GM21737 (cell line): ENCODE measurements at regions not wholly inside any gene's neighbourhood (a gene's known extent, or its start where the extent isn't known, plus 50 kb on each side); places are given as distances from the start of the nearest gene placed in this dataset.

Source experiments
- ATAC-seq: cut with Tn5 transposase; IDR thresholded peaks from one replicate; pipeline ENCODE4 v1.9.1; 2021; ENCODE audit warnings: mild to moderate bottlenecking, moderate library complexity; ENCODE audit not compliant: unreplicated experiment

DNA sequence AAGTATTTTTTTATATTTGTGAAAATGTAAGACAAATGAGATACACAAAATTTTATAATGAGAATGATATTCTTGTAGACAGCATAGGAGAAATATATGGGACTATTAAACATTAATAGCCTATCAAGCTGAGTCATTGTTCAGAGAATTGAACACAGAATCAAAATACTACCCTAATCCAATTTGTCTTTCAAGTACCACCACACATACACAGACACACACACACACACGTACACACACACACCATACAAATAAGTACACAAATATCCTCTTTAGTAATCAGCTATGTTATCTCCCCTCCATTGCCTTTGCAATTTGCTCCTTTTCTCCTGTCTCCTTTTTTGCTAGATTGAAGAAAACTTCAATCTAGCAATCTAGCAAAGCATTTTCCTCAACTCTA is 499.3 kb downstream of the FOXG1 start:
- ATAC-seq = no peak

DNA sequence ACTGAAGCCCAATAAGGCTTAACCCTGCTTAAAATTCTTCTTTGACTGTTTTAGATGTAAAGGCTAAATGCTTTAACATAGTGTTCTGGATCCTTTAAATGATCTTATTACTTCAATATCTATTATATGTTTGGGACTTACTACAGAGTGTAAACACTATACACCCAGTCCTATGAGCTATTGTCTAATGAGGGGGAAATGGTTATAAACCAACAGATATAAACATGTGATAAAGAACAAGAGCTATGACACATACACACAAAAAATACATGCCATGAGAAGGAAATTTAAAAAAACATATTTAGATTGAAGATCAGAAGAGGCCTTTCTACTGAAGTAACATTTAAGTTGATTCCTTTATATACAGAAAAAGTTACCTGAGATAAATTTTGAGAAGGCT is 505.1 kb downstream of the FOXG1 start:
- no peak for ATAC-seq

DNA sequence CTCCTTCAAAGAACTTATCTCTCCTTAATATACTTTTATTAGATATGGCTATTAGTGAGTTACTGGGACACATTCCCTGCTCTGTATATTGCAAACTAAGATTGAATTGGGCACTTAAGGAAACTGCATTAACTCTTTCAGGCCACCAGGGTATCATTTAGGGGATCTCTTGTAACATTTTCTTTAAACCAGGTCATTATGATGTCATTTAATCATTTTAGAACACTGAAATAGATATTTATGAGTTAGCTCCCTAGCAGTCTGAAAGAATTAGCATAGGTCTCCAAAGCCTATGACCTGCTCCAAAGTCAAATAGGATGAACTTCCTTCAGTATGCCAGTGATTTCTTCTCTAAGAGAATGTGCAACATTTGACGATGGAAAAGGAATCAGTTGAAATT is 506.9 kb downstream of the FOXG1 start:
- ATAC-seq = no peak

DNA sequence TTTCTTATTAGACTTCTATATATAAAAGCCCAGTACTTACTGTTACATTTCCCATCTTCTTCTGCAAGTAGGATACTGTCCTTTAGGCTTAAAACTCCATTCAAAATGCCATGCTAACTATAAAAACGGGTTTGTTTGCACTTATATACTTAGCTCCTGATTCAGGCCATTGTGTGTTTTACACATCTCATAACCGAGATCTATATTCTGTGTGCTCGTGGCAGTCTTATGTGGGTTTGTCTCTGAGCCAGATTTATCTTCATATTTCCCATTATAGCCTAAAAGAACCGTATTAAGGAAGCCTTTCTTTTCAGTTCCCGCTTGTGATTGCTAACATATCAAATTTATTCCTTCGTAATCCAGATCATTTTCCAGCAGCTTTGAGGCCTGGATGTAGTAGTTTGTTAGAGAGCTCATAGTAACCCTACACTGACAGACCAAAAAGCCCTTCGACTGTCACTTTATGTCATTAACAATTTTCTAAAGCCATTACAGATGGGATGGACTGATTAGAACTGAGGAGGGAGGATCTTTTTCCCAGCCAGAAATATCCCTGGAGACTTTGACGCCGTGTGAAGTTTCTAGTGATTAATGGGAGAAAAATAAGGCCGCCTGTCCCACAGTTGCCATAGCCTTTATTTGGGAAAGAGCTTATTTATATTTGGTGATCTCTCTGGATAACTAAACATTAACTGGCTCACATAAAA is 508.5 kb downstream of the FOXG1 start:
- ATAC-seq = no peak

DNA sequence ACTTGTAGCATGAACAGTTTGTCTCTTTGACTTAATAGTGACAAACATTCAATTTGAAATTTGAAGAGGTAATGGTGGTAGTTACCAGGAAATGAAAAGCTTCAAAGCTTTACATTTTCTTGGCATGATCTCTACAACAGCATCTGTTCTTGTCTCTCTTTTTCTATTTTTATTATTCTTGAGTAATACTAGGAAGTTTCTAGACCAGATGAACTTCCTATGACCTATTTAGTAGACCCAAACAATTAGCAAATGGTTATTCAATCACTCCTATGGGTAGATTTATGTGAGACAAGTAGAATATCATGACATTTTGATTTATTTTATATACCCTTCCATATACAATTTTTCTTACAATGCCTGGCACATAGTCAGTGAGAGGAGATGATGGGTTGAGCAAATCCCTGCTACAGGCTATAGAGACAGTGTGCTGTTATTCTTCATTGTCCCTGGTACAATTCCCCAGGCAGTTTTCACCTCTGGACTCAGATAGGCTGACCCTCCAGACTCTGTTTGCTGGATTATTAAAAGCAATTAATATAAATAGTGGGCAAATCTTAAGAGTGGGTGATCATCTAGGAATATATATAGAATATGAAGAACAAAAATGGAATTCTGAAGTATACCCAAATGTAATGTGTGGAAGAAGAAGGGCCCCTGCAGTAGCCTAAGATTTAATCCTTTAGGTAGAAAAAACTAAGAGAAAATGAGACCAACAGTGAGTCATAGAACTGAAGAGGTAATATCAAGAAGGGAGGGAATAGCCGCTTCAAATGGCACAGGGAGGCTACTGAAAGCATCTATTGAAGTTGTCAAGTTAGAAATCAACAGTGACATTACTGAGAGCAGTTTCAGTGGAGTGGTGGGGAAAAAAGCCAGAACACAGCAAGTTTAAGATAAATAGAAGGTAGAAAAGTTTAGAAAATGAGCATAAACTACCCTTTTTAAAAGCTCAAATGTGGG is 512.0 kb downstream of the FOXG1 start:
- no peak for ATAC-seq

DNA sequence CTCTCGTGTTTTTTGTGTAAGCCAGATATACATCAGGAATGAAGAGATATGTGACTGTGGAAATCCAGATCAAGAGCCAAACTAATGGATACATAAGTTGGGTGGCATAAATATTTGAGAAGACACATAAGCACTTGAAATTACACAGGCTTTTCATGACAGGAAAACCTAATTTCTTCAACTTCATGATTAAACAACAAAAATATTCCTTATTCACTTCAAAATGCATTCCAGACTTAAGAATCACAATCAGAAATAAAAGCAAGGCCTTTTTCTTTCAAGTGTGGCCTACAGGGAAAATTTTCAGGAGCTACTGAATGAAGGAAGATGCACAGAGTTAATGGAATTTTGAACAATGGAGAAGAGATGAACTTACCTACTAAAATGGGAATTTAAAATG is 515.6 kb downstream of the FOXG1 start:
- no peak for ATAC-seq

DNA sequence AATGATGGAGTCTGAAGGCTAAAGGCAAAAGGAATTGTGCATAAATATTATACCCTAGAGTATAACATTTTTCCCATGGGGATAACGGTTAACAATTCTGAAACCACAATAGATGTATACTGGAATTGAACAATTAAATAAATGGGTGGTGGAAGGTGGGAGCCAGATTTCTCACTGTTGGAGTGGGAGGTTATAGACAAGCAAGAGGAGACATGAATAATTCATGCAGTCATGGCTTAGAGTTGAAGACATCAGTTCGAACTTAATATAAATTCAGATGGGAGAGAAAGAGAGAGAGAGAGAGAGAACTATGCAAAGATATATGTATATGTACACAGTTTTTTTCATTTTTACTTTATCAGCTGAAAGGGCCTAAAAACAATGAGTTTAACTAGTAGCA is 523.9 kb downstream of the FOXG1 start:
- no peak for ATAC-seq

DNA sequence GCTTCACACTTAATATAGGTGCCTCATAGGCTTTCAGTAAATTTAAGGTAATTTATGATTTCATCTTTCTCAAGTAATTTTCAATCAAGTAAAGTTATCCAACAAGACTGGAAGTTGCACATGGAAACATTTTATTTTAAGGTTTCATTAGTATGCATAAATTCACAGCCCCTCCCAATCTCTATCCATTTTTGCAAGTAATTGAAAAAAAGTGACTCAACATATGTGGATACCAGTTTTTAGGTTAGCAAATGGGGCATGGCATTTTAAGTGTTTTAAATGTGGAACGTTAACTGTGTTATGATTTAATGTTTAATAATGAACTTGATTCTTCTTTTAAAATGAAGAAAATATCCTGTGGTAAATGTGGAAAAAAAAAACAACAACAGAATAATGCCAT is 532.8 kb downstream of the FOXG1 start:
- no peak for ATAC-seq

DNA sequence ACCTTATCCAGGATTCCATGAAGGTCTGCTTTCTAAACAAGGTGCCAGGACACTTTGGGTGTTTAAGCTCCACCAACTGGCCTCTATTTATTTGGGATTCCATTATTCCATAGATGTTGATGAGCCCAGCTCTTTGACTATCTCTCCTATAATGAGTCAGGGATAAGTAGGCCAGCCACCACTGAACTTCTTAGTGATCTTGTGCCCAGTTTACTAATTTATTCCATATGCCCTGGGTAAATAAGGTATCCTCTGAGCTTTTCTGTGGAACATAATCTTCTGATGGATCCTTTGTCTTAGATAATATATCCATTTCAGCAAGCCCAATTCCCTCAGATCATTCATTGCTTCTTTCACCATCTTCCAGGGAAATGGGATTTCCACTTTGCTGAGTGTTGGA is 535.0 kb downstream of the FOXG1 start:
- no peak for ATAC-seq

DNA sequence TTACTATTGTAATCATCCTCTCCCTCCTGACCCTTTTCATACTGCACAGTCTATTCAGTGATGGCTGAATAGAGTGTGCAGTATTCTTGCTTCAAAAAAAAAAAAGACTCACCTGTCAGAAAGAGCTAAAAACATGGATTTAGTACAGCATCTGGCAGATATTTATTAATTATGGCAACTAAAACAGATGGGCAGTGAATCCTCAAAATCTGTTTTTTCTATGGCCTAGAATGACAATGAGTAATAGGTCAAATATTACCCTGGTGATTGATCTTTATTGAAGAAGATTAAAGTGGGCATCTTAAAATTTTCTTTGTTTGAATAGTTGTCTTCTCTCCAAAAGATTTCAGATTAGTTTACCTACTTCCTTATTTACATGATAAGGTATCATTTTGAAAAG is 543.6 kb downstream of the FOXG1 start:
- ATAC-seq = no peak

DNA sequence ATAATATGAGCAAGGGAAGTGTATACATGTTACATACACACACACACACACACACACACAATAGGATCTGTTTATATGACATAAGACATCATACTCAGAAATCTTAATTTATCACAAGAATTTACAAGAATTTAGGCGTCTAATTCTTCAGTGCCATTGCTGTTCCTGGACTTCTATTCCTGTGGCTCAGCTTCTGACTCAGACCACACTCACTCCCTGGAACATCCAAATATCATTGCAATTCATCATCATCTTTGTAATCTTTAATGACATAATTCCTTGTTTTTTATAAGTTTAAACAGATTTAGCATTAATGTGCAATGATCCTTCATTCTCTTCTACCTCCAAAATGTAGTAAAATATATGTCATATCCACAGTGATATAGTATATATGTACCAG is 544.2 kb downstream of the FOXG1 start:
- ATAC-seq = no peak

DNA sequence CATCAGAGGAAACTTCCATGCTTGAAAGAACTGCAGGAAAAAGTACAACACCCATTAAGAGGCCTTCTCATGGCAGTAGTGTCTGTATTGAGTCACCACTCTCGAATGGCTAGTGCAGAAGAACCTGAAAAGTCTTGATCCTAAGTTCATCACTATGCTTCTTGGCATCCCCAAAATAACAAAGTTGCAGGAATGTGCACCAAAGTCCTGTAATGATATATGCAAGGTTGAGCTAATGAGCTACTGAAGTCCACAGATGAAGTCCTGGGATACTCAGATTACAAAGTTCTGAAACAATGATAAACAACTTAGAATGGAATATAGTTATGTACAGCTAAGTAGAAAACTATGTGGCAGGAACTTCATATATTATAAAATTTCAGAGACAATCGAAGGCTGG is 545.4 kb downstream of the FOXG1 start:
- ATAC-seq = no peak

DNA sequence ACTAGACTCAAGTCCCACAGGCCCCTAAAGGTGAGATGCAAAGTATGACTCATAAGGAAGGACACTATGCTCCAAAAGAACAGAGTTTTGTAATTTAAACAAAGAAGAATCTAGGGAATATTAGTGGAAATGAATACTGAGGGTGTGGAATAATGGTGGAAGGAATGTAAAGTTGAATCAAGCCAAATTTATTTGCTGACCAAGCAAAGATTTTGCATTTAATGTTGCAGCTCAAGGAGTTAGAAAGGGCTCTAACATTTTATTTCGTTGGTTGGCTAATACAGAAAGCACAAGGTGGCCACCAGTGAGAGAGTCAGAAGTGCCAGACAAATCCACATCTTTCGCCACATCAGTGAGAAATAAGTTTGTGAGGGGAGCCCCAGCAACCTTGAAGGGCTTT is 550.3 kb downstream of the FOXG1 start:
- ATAC-seq = no peak

DNA sequence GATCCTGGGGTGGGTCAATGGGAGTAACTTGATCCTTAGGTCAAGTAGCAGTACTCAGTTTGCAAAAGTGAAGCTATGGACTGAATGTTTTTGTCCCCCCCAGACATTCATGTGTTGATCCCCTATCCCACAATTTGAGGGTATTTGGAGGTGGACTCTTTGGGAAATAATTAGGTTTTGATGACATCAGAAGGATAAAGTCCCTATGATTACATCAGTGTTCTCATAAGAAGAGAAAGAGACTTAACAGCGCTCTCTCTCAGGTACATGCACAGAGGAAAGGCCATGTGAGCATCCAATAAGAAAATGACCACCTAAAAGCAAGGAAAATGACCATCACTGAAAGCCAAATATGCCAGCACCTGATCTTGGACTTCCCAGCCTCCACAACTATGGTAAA is 550.8 kb downstream of the FOXG1 start:
- no peak for ATAC-seq

DNA sequence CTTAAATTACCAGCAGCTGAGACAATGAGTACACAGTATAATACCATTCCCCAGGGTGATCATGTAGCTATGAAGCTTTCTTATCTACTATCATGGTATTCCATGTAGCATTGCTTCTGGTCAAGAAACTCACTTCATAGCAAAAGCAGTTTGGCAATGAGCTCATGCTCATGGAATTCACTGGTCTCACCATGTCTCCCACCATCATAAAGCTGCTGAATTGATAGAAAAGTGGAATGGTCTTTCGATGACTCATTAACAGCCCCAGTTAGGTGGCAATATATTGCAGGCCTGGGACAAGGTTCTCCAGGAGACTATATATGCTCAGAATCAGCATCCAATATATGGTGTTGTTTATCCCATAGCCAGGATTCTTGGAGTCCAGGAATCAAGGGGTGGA is 553.7 kb downstream of the FOXG1 start:
- ATAC-seq = no peak

DNA sequence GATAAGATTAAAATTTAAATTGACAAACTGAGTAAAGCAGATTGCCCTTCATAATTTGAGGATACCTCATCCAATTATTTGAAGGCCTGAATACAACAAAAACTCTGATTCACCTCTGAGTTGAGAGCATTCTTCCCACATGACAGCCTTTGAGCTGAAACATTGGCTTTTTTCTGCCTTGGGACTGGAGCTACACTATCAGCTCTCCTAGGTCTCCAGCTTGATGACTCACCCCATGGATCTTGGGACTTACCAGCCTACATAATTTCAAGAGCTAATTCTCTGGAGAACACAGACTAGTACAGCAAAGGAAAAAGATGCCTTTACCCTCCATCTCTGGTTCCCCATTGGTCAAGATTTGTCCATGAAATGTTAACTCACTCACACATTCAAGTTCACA is 555.1 kb downstream of the FOXG1 start:
- ATAC-seq = no peak

DNA sequence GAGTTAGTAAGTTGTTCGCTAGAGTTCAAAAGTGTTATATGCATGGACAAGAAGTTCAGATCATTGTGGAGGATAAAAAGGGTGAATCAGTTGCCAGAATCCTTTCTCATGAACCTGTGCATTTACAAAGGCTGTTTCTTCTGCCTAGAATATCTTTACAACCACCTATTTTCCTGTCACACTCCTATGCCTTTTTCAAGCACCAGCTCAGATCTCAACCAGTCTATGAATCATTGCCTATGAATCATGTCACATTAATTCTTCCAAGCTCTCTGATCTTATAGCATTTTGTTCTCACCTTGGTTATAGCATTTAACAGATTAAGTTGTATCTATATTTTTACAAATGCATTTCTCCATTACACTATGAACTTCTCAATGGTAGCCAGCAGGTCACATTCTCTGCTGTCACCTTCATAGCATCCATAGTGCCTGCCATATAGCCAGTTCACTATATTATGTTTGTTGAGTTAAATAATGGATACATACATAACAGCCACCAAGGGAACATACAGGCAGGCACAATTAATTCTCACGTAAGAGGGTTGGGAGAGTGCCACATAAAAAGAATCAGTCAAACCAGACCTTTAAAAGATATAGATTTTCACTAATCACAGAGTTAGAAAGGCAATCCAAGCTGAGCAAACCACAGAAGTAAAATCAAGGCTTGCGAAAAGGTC is 573.0 kb downstream of the FOXG1 start:
- no peak for ATAC-seq

DNA sequence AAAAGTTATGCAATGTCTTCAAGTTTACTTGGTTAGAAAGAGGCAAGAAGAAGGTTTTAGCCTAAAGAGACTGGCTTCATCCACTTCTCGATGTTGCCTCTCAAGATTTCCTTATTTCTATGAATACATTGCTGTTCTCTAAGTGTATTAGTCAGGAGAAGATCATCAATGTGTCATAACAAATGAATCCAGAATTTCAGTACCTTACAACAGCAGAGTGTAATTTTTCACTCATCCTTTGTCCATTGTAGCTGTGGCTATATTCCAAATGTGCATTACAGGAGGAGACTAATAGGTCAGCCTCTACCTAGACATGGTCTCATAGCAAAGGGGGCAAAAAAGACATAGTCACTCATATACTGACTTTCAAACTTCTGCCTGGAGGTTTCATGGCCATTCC is 579.1 kb downstream of the PRKD1 start:
- no peak for ATAC-seq

DNA sequence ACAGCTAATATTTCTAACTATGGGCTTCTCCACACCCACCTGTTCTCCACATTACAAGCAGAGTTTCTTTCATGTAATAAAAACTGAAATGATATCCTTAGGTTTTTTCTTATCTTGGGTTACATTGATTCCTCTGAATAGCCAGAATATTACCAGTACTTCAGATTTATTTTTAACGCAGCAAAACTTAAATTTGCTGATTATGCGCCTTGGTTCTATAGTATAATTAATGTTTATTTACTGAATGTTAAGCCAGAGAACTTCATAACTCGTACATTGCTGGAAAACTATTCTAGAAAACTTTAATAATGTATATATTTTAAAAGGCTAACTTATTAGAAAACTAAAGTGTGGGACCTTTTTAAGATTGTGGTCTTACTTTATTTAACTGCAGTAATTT is 577.2 kb downstream of the PRKD1 start:
- no peak for ATAC-seq

DNA sequence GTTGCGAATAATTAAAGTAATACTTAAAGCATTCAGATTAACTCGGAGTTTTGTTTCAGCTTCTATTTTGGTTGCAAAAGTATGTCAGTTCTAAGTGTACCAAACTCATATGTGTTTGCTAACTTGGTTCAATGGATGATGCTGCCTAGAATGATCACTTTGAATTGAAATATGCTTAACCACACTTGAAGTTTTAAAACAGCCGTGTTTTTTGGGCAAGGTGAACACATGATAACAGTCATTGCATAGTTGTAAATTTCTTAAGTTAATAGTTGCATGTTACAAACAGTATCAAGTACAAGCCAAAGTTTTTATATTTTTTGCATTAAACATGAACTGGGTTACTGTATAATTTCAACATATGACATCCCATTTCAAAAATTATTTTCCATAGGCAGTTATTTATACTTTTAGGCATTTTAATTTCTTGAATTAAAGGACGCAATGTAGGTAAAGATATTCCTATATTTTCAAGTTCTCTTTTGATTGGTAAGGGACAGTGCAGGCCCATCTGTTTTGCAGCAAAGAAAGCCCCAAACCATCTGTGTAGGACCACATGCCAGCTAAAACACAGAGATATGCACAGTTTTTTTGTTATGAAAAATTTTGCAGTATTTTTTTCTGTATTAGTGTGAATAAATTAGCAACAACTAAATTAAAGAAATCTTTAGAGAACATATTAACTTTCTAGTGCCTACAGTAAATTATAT is 575.5 kb downstream of the PRKD1 start:
- no peak for ATAC-seq

DNA sequence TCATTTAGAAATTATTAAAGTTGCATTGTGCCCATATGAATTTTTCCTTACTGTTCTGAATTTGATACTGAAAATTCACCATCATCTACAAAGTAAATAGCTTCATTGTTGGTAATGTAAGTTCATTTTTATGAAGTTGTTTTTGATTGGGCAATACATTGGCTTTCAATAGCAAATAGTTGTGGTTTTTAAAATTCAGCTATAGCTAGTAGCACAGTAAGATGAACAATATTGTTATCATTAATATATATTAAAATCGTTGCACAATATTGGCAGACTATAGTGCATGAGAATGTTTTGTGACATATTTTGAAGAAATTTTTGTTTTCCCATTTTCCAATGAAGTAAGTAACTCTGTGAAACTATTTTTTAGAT is 575.0 kb downstream of the PRKD1 start:
- no peak for ATAC-seq
